Mucosa of stomach (tissue), 1 donor: ENCODE measurements at regions not wholly inside any gene's neighbourhood (a gene's known extent, or its start where the extent isn't known, plus 50 kb on each side); places are given as distances from the start of the nearest gene placed in this dataset.
"Not testable (repeated sequence)": the region's sequence is repeated elsewhere in the genome, so short reads cannot be mapped to it uniquely, and the experiment has no call there.

Experiments
- H3K27me3 ChIP-seq: one replicate; pipeline ENCODE4 v1.7.0; 2013; ENCODE audit warnings: mild to moderate bottlenecking, low read length; ENCODE audit not compliant: control insufficient read depth, insufficient read depth
- H3K36me3 ChIP-seq: one replicate; pipeline ENCODE4 v1.7.0; 2013; ENCODE audit warnings: low read length; ENCODE audit not compliant: control insufficient read depth, insufficient read depth
- H3K4me1 ChIP-seq: one replicate; pipeline ENCODE4 v1.7.0; 2013; ENCODE audit warnings: mild to moderate bottlenecking, low read length; ENCODE audit not compliant: control insufficient read depth, insufficient read depth
- H3K4me3 ChIP-seq: one replicate; pipeline ENCODE4 v1.7.0; 2013; ENCODE audit warnings: low read length
- H3K9ac ChIP-seq: one replicate; pipeline ENCODE4 v1.7.0; 2013; ENCODE audit warnings: mild to moderate bottlenecking, low read length, moderate library complexity
- H3K9me3 ChIP-seq: one replicate; pipeline ENCODE4 v1.7.0; 2013; ENCODE audit warnings: mild to moderate bottlenecking, low read length, moderate library complexity; ENCODE audit not compliant: control insufficient read depth
- donor health status: Pancreatic carcinoma.

- Histone ChIP-seq H3K27me3 (no peaks in the 10 kb centered on the region), H3K4me3 (no peak overlapping the region), H3K4me1 (no peaks in the 10 kb centered on the region), H3K36me3 (no peaks in the 10 kb centered on the region), H3K9ac (no peak overlapping the region), H3K9me3 (no peaks in the 10 kb centered on the region)
Observed at GRCh38 chr12:89769483-89769818, 60.8 kb upstream of the ATP2B1 start.

GRCh38 chr12:89768586-89769482 lies 60.2 kb upstream of the ATP2B1 start:
- H3K9ac ChIP-seq, result no peak overlapping the region
- no peaks in the 10 kb centered on the region for H3K9me3 ChIP-seq
- no peak overlapping the region for H3K4me3 ChIP-seq
- no peaks in the 10 kb centered on the region for H3K4me1 ChIP-seq
- H3K27me3 ChIP-seq, result no peaks in the 10 kb centered on the region
- H3K36me3 ChIP-seq, result no peaks in the 10 kb centered on the region

GRCh38 chr12:89765959-89766824 lies 57.6 kb upstream of the ATP2B1 start:
- Histone ChIP-seq H3K9ac (no peak overlapping the region), H3K9me3 (no peaks in the 10 kb centered on the region), H3K4me1 (peaks cover 5% of the 10 kb centered on the region), H3K27me3 (no peaks in the 10 kb centered on the region), H3K36me3 (no peaks in the 10 kb centered on the region), H3K4me3 (no peak overlapping the region)

DNA sequence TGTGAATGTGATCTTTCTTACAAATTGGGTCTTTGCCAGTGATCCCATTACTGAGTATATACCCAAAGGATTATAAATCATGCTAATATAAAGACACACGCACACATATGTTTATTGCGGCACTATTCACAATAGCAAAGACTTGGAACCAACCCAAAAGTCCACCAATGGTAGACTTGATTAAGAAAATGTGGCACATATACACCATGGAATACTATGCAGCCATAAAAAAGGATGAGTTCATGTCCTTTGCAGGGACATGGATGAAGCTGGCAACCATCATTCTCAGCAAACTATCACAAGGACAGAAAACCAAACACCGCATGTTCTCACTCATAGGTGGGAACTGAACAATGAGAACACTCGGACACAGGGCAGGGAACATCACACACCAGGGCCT lies 55.5 kb upstream of the ATP2B1 start:
- not testable (repeated sequence) for H3K9ac ChIP-seq, H3K4me3 ChIP-seq, H3K9me3 ChIP-seq, H3K27me3 ChIP-seq, H3K36me3 ChIP-seq, H3K4me1 ChIP-seq

- no peaks in the 10 kb centered on the region for H3K27me3 ChIP-seq
- no peaks in the 10 kb centered on the region for H3K36me3 ChIP-seq
- no peak overlapping the region for H3K9ac ChIP-seq
- no peak overlapping the region for H3K4me3 ChIP-seq
- no peaks in the 10 kb centered on the region for H3K9me3 ChIP-seq
- peaks cover 7% of the 10 kb centered on the region for H3K4me1 ChIP-seq
Observed at GRCh38 chr12:89762498-89763170, 54.0 kb upstream of the ATP2B1 start.

DNA sequence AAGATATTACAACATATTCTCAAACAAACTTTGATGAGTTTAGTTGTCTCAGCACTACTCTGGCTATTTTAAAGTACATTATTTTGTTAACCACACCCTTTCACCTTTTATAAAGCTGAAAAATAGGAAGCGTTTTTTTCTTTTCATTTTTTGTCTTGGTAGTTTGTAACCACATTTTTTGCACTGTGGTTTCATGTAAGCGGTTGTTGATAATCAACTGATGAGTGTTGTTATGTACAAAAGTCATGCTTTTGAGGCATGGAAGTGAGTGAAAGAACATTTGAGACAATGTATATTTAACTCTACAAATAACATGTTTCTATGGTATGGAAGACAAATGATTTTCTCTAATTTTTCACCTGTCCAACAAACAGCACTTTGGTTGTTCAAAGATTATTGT lies 52.1 kb upstream of the ATP2B1 start:
- Histone ChIP-seq H3K9ac (no peak overlapping the region), H3K4me1 (peaks cover 25% of the 10 kb centered on the region)

More for the DNA sequence above, 52.1 kb upstream of the ATP2B1 start:
- Histone ChIP-seq H3K9me3 (no peaks in the 10 kb centered on the region), H3K36me3 (no peaks in the 10 kb centered on the region), H3K27me3 (no peaks in the 10 kb centered on the region), H3K4me3 (no peak overlapping the region)
